ENCODE measurements at regions not wholly inside any gene's neighbourhood (a gene's known extent, or its start where the extent isn't known, plus 50 kb on each side); places are given as distances from the start of the nearest gene placed in this dataset.
A peak's percentile ranks its signal among the peaks of the same experiment; 100 is the strongest.

DNA sequence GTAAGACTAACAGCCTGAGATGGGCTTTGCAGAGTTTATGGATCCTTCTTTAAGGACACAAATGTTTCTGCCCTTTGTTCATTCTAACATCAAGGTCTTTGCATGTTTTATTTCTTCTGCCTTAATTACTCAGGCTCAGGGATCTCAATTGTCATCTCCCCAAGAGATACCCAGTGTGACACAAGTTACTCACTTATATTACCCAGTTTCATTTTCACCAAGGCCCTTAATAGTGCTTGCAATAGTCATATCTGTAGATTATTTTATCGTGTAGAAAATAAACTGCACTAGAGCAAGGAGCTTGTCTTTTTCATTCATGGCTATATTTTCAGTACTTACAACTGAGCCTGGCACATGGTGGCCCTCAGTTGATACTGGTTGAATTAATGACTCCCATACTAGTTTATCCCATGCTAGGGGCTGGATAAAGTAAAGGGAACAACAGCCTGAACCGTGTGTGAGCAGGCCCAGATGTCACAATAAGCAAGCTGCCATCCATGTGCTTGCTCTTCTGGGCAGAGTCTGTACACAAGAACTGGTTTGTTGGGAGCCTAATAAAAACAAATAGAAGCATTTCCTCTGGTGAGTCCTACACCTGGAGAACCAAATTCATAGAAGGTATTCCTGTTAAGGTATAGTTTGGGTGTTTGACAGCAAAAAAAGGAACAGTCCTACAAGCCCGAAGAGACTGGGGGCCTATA is 112.5 kb upstream of the CD180 start:
- Histone ChIP-seq H3K27me3 (no peaks in the 10 kb centered on the region), H3K9me3 (no peaks in the 10 kb centered on the region), H3K4me1 (peaks cover 0 to 6% (median 5%) of the 10 kb centered on the region in 4 donors), H3K27ac (no peak overlapping the region), H3K4me3 (no peak overlapping the region), H3K36me3 (no peaks in the 10 kb centered on the region)
- 80 to 81% methylated on average over 3 of the region's 3 CpGs for WGBS, 2 donors (ENCODE audit: low coverage in 1 of 2)
- no peak for DNase-seq
- intact Hi-C loops (cut with DNase I; ENCODE audit: low total_unique reads) (no loop called here), in situ Hi-C loops (cut with MboI; ENCODE audit: low pct_ligation_motif_present in 1 of 4, low pct_unique_long_range_greater_than_20kb in 1 of 4, low sequenced_read_pairs in 3 of 4) (no loop called here)
- TF ChIP-seq POLR2A (IDR thresholded peaks at IDR 0.05) = no peak
- no peak for TF ChIP-seq POLR2AphosphoS5 (IDR thresholded peaks at IDR 0.05)
- TF ChIP-seq, protein P1, sequence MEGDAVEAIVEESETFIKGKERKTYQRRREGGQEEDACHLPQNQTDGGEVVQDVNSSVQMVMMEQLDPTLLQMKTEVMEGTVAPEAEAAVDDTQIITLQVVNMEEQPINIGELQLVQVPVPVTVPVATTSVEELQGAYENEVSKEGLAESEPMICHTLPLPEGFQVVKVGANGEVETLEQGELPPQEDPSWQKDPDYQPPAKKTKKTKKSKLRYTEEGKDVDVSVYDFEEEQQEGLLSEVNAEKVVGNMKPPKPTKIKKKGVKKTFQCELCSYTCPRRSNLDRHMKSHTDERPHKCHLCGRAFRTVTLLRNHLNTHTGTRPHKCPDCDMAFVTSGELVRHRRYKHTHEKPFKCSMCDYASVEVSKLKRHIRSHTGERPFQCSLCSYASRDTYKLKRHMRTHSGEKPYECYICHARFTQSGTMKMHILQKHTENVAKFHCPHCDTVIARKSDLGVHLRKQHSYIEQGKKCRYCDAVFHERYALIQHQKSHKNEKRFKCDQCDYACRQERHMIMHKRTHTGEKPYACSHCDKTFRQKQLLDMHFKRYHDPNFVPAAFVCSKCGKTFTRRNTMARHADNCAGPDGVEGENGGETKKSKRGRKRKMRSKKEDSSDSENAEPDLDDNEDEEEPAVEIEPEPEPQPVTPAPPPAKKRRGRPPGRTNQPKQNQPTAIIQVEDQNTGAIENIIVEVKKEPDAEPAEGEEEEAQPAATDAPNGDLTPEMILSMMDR (IDR thresholded peaks at IDR 0.05) = no peak
- TF ChIP-seq EP300 (IDR thresholded peaks at IDR 0.05; ENCODE audit: low read depth) = no peak

DNA sequence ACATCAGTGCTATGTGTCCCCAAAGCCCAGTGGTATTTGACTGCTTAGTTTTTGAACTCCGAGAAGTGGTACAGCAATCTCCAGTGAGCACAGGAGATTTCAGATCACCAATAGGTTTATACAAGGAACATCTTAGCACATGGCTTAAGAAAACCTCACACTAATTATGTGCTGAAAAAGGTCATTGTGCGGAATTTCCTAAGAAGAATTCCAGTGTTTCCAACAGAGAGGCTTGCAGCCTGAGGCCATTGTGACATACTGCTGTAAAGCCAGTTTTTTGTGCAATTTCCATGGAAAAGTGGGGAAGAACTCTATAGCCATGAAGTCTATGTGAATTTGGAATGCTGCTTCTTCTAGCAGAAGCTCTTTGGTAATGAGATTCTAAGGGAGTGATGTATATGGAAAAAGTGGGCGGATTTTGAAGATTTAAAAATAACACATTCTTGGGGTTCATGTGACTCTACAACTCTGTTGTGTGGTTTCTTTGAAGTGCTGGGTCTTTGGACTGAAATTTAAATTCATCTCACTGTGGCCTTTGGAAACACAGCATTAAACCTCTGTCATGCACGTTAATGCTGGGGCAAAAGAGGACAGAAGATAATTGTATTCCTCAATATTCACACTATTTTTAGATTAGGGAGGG is 110.5 kb upstream of the CD180 start:
- no peaks in the 10 kb centered on the region for H3K36me3 ChIP-seq
- WGBS, 2 donors (ENCODE audit: low coverage in 1 of 2) = 75 to 80% methylated on average over 3 to 4 of the region's 4 CpGs
- no peak overlapping the region for H3K27ac ChIP-seq
- H3K4me1 ChIP-seq = peaks cover 0 to 15% (median 5%) of the 10 kb centered on the region in 4 donors
- no peak overlapping the region for H3K4me3 ChIP-seq
- no peaks in the 10 kb centered on the region for H3K27me3 ChIP-seq
- H3K9me3 ChIP-seq = no peaks in the 10 kb centered on the region
- intact Hi-C loops (cut with DNase I; ENCODE audit: low total_unique reads) (no loop called here), in situ Hi-C loops (cut with MboI; ENCODE audit: low pct_ligation_motif_present in 1 of 4, low pct_unique_long_range_greater_than_20kb in 1 of 4, low sequenced_read_pairs in 3 of 4) (no loop called here)
- TF ChIP-seq, protein P1 (IDR thresholded peaks at IDR 0.05) = no peak
- TF ChIP-seq EP300 (IDR thresholded peaks at IDR 0.05; ENCODE audit: low read depth) = no peak
- TF ChIP-seq POLR2AphosphoS5 (IDR thresholded peaks at IDR 0.05) = no peak
- TF ChIP-seq POLR2A (IDR thresholded peaks at IDR 0.05) = no peak
- no peak for DNase-seq

DNA sequence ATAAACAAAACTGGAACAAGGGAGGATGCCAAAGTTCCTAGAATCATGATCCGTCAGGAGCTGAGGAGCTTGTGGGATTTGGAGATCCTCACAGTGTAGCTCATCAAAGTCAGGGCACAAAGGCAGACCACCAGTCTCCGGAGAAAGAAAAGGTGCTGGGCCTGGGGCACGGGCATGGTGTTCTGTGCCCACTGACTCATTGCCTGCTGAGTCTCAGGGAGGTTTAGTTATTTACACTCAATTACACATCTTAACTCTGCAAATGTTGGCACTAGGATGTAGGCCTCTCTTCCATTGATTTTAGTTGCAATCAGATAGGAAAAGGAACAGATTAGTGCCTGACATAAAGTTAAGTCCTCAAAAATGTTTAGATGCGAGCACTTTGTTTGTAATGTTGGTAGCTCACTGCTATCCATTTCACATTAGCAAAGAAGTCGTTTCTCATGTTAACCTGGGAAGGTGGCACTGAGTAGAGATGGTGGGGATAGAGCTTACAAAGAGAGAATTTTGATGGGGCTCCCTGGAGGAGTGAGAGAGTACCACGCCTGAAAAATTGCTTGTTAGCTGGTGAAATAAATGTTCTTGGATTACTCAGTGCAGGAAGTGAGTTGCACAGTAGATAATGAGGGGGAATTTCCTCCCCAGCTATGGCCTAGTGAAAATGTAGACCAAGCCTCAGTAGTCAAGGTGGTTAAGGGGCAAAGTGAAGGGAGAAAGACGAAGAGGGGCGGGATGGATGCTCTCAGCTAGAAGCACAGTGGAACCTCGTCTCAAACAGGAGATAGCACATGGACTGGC is 109.5 kb upstream of the CD180 start:
- TF ChIP-seq POLR2AphosphoS5 (IDR thresholded peaks at IDR 0.05) (no peak), POLR2A (IDR thresholded peaks at IDR 0.05) (no peak), EP300 (IDR thresholded peaks at IDR 0.05; ENCODE audit: low read depth) (no peak)
- TF ChIP-seq, protein P1 (IDR thresholded peaks at IDR 0.05) = no peak
- Histone ChIP-seq H3K36me3 (no peaks in the 10 kb centered on the region), H3K27ac (peak overlapping the region; percentile 34 to 71 (median 52)), H3K4me3 (no peak overlapping the region), H3K9me3 (no peaks in the 10 kb centered on the region), H3K4me1 (peaks cover 4 to 17% (median 7%) of the 10 kb centered on the region in 4 donors), H3K27me3 (no peaks in the 10 kb centered on the region)
- intact Hi-C loops (cut with DNase I; ENCODE audit: low total_unique reads) (no loop called here), in situ Hi-C loops (cut with MboI; ENCODE audit: low pct_ligation_motif_present in 1 of 4, low pct_unique_long_range_greater_than_20kb in 1 of 4, low sequenced_read_pairs in 3 of 4) (no loop called here)
- no peak for DNase-seq
- WGBS, 2 donors (ENCODE audit: low coverage in 1 of 2) = 81 to 84% methylated on average over 8 to 9 of the region's 9 CpGs

DNA sequence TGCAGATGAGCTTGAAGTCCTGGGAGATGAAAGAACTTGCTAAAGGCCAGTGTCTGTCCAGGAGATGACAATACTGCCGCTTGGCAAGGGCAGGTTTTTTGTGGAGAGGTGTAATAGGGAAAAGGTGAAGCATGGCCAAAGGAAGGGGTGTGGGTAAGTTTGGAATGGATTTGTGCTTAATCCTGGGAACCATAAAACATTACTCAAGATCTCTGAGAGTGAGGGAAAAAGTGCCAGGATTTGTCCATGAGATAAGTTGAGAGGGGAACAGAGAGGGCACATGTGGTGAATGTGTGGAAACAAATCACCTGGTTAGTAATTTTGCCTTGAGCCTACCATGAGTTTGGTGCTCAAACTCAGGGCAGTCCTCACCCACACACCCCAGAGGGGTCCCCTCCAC is 108.8 kb upstream of the CD180 start:
- H3K36me3 ChIP-seq = no peaks in the 10 kb centered on the region
- no peak for TF ChIP-seq POLR2AphosphoS5 (IDR thresholded peaks at IDR 0.05)
- no peak for TF ChIP-seq EP300 (IDR thresholded peaks at IDR 0.05; ENCODE audit: low read depth)
- TF ChIP-seq, protein P1 (IDR thresholded peaks at IDR 0.05) = no peak
- no peak for TF ChIP-seq POLR2A (IDR thresholded peaks at IDR 0.05)
- intact Hi-C loops (cut with DNase I; ENCODE audit: low total_unique reads) = no loop called here
- peaks cover 4 to 25% (median 12%) of the 10 kb centered on the region in 4 donors for H3K4me1 ChIP-seq
- no peak overlapping the region for H3K4me3 ChIP-seq
- peak overlapping the region; percentile 34 to 71 (median 52) for H3K27ac ChIP-seq
- WGBS, 2 donors (ENCODE audit: low coverage in 1 of 2) = 75 to 87% methylated on average over 1 of the region's 1 CpG
- in situ Hi-C loops (cut with MboI; ENCODE audit: low pct_ligation_motif_present in 1 of 4, low pct_unique_long_range_greater_than_20kb in 1 of 4, low sequenced_read_pairs in 3 of 4) = no loop called here
- no peaks in the 10 kb centered on the region for H3K9me3 ChIP-seq
- no peaks in the 10 kb centered on the region for H3K27me3 ChIP-seq
- DNase-seq = no peak
